SK-N-SH (cell line): ENCODE measurements at regions not wholly inside any gene's neighbourhood (a gene's known extent, or its start where the extent isn't known, plus 50 kb on each side); places are given as distances from the start of the nearest gene placed in this dataset.

ENCODE experiments used
- CTCF ChIA-PET: fragments of 300-600, 350-600 bp; formaldehyde crosslinking; extraction: SDS; loops from one replicate; lab custom pipeline; 2021; lab: Yijun Ruan, JAX
- POLR2A ChIA-PET: fragments of 350-600 bp; sonication (Branson Sonifier 250); formaldehyde crosslinking; extraction: SDS; loops from one replicate; lab custom pipeline; 2020; ENCODE audit warnings: antibody characterized with exemption, inconsistent platforms; lab: Yijun Ruan, JAX
- DNase-seq: peaks from one replicate; pipeline ENCODE4 v3.0.0; 2012
- H2AFZ ChIP-seq: fragments of 200-600 bp; sonication (generic); 2 replicates; pipeline ENCODE4 v1.8.1; 2016; ENCODE audit warnings: antibody characterized with exemption, mild to moderate bottlenecking, low read depth
- H3F3A ChIP-seq: fragments of 200-600 bp; sonication (generic); replicated peaks from 2 replicates; pipeline ENCODE3; 2016; ENCODE audit warnings: antibody characterized with exemption, mild to moderate bottlenecking; ENCODE audit not compliant: insufficient read depth
- H3K27ac ChIP-seq, 2 experiments: fragments of 200-500 bp in 1 of 2; fragments of 200-600 bp in 1 of 2; sonication (Bioruptor generic) in 1 of 2; sonication (generic), shearing (Covaris generic) in 1 of 2; 2 replicates each; pipeline versions ENCODE4 v1.5.1 to v1.6.1; 2014 to 2016; ENCODE audit warnings: low read depth in 2 of 2, inconsistent platforms in 1 of 2, low read length in 1 of 2, mild to moderate bottlenecking in 1 of 2, mixed read lengths in 1 of 2
- H3K27me3 ChIP-seq: fragments of 200-600 bp; sonication (generic), shearing (Covaris generic); 2 replicates; pipeline ENCODE4 v1.6.1; 2016; ENCODE audit warnings: mixed run types; ENCODE audit not compliant: insufficient read depth
- H3K36me3 ChIP-seq, 2 experiments: fragments of 200-500 bp in 1 of 2; fragments of 200-600 bp in 1 of 2; sonication (Bioruptor generic) in 1 of 2; sonication (generic) in 1 of 2; replicated peaks in 1 of 2; 2 replicates each; pipeline versions ENCODE3 to v1.5.1; 2014 to 2016; ENCODE audit warnings: low read length in 1 of 2, mild to moderate bottlenecking in 1 of 2; ENCODE audit not compliant: insufficient read depth in 2 of 2, control insufficient read depth in 1 of 2
- H3K4me1 ChIP-seq, 2 experiments: fragments of 200-500 bp in 1 of 2; fragments of 200-600 bp in 1 of 2; sonication (Bioruptor generic) in 1 of 2; sonication (generic), shearing (Covaris generic) in 1 of 2; 2 replicates each; pipeline versions ENCODE4 v1.5.1 to v1.6.1; 2014 to 2016; ENCODE audit warnings: low read depth in 1 of 2, low read length in 1 of 2, mixed run types in 1 of 2; ENCODE audit not compliant: insufficient read depth in 2 of 2, control insufficient read depth in 1 of 2
- H3K4me2 ChIP-seq: fragments of 200-600 bp; sonication (generic), shearing (Covaris generic); 2 replicates; pipeline ENCODE4 v1.6.1; 2017; ENCODE audit warnings: mixed run types
- H3K4me3 ChIP-seq, 2 experiments: fragments of 200-500 bp in 1 of 2; fragments of 200-600 bp in 1 of 2; sonication (Bioruptor generic) in 1 of 2; sonication (generic), shearing (Covaris generic) in 1 of 2; 2 replicates each; pipeline versions ENCODE4 v1.5.1 to v1.8.1; 2014 to 2016; ENCODE audit warnings: low read depth in 2 of 2, inconsistent platforms in 1 of 2, low read length in 1 of 2, mild to moderate bottlenecking in 1 of 2, mixed read lengths in 1 of 2, moderate library complexity in 1 of 2
- H3K79me2 ChIP-seq: fragments of 200-600 bp; sonication (generic); 2 replicates; pipeline ENCODE4 v1.8.1; 2017; ENCODE audit warnings: mild to moderate bottlenecking; ENCODE audit not compliant: insufficient read depth
- H3K9ac ChIP-seq: fragments of 200-600 bp; sonication (generic); 2 replicates; pipeline ENCODE4 v1.6.1; 2017; ENCODE audit warnings: mixed run types
- H3K9me2 ChIP-seq: fragments of 200-600 bp; sonication (generic); 2 replicates; pipeline ENCODE4 v1.6.1; 2017; ENCODE audit warnings: mixed run types
- H3K9me3 ChIP-seq: fragments of 200-600 bp; sonication (generic); 2 replicates; pipeline ENCODE4 v1.6.1; 2017; ENCODE audit warnings: mixed run types, mild to moderate bottlenecking, moderate library complexity
- H4K20me1 ChIP-seq: fragments of 200-600 bp; sonication (generic); 2 replicates; pipeline ENCODE4 v1.6.1; 2017; ENCODE audit warnings: mild to moderate bottlenecking, mixed run types; ENCODE audit not compliant: insufficient read depth
- CHD2 ChIP-seq: fragments of 150-350 bp; IDR thresholded peaks from 2 replicates; pipeline ENCODE4 v1.6.1; 2018; ENCODE audit warnings: low read length; ENCODE audit not compliant: partially characterized antibody
- EP300 ChIP-seq, 2 experiments: IDR thresholded peaks; 2 replicates each; pipeline versions ENCODE4 v1.4.0 to v1.6.1; 2012; ENCODE audit warnings: borderline replicate concordance in 1 of 2, low read depth in 1 of 2, low read length in 1 of 2
- EZH2phosphoT487 ChIP-seq: fragments of 200-600 bp; sonication (generic); IDR thresholded peaks from 2 replicates; pipeline ENCODE4 v1.6.1; 2017; ENCODE audit warnings: low read depth, mixed run types, mild to moderate bottlenecking, antibody characterized with exemption, moderate library complexity, borderline replicate concordance
- FOXM1 ChIP-seq: IDR thresholded peaks from 2 replicates; pipeline ENCODE4 v1.4.0; 2012; ENCODE audit warnings: low read depth, mild to moderate bottlenecking
- GABPA ChIP-seq: IDR thresholded peaks from 2 replicates; pipeline ENCODE4 v1.4.0; 2012; ENCODE audit warnings: low read depth, mild to moderate bottlenecking
- GATA2 ChIP-seq: sonication (generic); formaldehyde crosslinking; IDR thresholded peaks from 2 replicates; pipeline ENCODE4 v1.5.0; 2020; ENCODE audit warnings: mild to moderate bottlenecking, missing genetic modification reagents
- IRF3 ChIP-seq: fragments of 150-350 bp; IDR thresholded peaks from 2 replicates; pipeline ENCODE4 v1.6.1; 2016; ENCODE audit warnings: mild to moderate bottlenecking, low read depth, low read length
- JUND ChIP-seq: IDR thresholded peaks from 2 replicates; pipeline ENCODE4 v1.4.0; 2012
- MEF2A ChIP-seq: IDR thresholded peaks from 2 replicates; pipeline ENCODE4 v1.4.0; 2012; ENCODE audit warnings: low read depth, borderline replicate concordance
- MXI1 ChIP-seq: IDR thresholded peaks from 2 replicates; pipeline ENCODE4 v1.6.1; 2012; ENCODE audit warnings: mild to moderate bottlenecking, low read depth, low read length, improper control_type of control experiment
- NFIC ChIP-seq: IDR thresholded peaks from 2 replicates; pipeline ENCODE4 v1.4.0; 2012; ENCODE audit warnings: borderline replicate concordance
- NRF1 ChIP-seq: IDR thresholded peaks from 2 replicates; pipeline ENCODE4 v1.6.1; 2012; ENCODE audit warnings: low read depth, mild to moderate bottlenecking, low read length
- RCOR1 ChIP-seq: fragments of 150-350 bp; IDR thresholded peaks from 2 replicates; pipeline ENCODE4 v1.6.1; 2017; ENCODE audit warnings: antibody characterized with exemption, low read length
- RFX5 ChIP-seq: IDR thresholded peaks from 2 replicates; pipeline ENCODE4 v1.6.1; 2012; ENCODE audit warnings: mild to moderate bottlenecking, improper control_type of control experiment, low read length
- TCF12 ChIP-seq: IDR thresholded peaks from 2 replicates; pipeline ENCODE4 v1.4.0; 2012
- TEAD4 ChIP-seq: IDR thresholded peaks from 2 replicates; pipeline ENCODE4 v1.4.0; 2012; ENCODE audit warnings: mild to moderate bottlenecking, borderline replicate concordance; ENCODE audit not compliant: insufficient read depth
- USF2 ChIP-seq: fragments of 150-350 bp; IDR thresholded peaks from 2 replicates; pipeline ENCODE4 v1.6.1; 2017; ENCODE audit warnings: antibody characterized with exemption, low read length, low read depth, borderline replicate concordance
- ZBTB33 ChIP-seq: IDR thresholded peaks from 2 replicates; pipeline ENCODE4 v1.4.0; 2012; ENCODE audit warnings: low read depth, borderline replicate concordance
- WGBS: methylation state at CpG from one replicate; pipeline ENCODE4 v1.1.6; 2017; ENCODE audit warnings: low lambda C conversion rate; 5-methylcytosine and 5-hydroxymethylcytosine counted together
- TF ChIP-seq, protein P1 (sequence below): IDR thresholded peaks from 2 replicates; pipeline ENCODE4; 2012
- TF ChIP-seq, protein P2 (sequence below): IDR thresholded peaks from 2 replicates; pipeline ENCODE4 v1.4.0; 2012; ENCODE audit warnings: low read depth
- TF ChIP-seq, protein P3 (sequence below): fragments of 200-600 bp; sonication (generic); IDR thresholded peaks from 2 replicates; pipeline ENCODE4 v1.6.1; 2017; ENCODE audit warnings: antibody characterized with exemption, mild to moderate bottlenecking, moderate library complexity
- TF ChIP-seq, protein P4 (sequence below): IDR thresholded peaks from 2 replicates; pipeline ENCODE4 v1.4.0; 2012; ENCODE audit warnings: low read depth, borderline replicate concordance

- CTCF ChIA-PET, result interaction anchor here (1.1 kb wide), 1 partner anchor 49 kb away, joined by 3 read pairs; no protein-coding TSS in a partner anchor
- Histone ChIP-seq H3K36me3 (no peaks in the 10 kb centered on the region), H3K9ac (no peak overlapping the region), H4K20me1 (no peaks in the 10 kb centered on the region), H3K79me2 (no peaks in the 10 kb centered on the region), H3K4me2 (peak overlapping the region; percentile 5; the same call in 1 of the 2 replicates), H2AFZ (peak overlapping the region; percentile 30; the same call in 1 of the 2 replicates), H3K4me3 (no peak overlapping the region; a peak in 1 of 4 replicates), H3K4me1 (peaks cover 0 to 8% of the 10 kb centered on the region in 2 experiments; a peak in 1 of 4 replicates), H3K27ac (peak overlapping the region; percentile 43 to 88; a peak in 3 of 4 replicates), H3K9me2 (no peaks in the 10 kb centered on the region), H3K27me3 (no peaks in the 10 kb centered on the region), H3K9me3 (no peaks in the 10 kb centered on the region), H3F3A (no peaks in the 10 kb centered on the region)
- DNase-seq, result no peak
- POLR2A ChIA-PET, result no interaction called here
- WGBS, result 21% methylated on average over 2 of the region's 2 CpGs
- no peak for TF ChIP-seq ZBTB33
- TF ChIP-seq CHD2, result no peak
- TF ChIP-seq, protein P1, sequence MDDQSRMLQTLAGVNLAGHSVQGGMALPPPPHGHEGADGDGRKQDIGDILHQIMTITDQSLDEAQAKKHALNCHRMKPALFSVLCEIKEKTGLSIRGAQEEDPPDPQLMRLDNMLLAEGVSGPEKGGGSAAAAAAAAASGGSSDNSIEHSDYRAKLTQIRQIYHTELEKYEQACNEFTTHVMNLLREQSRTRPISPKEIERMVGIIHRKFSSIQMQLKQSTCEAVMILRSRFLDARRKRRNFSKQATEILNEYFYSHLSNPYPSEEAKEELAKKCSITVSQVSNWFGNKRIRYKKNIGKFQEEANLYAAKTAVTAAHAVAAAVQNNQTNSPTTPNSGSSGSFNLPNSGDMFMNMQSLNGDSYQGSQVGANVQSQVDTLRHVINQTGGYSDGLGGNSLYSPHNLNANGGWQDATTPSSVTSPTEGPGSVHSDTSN, result peak; percentile 53
- no peak for TF ChIP-seq GABPA
- no peak for TF ChIP-seq TEAD4
- no peak for TF ChIP-seq MXI1
- TF ChIP-seq NFIC, result no peak
- TF ChIP-seq RCOR1, result no peak
- TF ChIP-seq IRF3, result no peak
- no peak for TF ChIP-seq EZH2phosphoT487
- no peak for TF ChIP-seq MEF2A
- TF ChIP-seq, protein P2, sequence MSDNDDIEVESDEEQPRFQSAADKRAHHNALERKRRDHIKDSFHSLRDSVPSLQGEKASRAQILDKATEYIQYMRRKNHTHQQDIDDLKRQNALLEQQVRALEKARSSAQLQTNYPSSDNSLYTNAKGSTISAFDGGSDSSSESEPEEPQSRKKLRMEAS, result no peak
- TF ChIP-seq, protein P3, sequence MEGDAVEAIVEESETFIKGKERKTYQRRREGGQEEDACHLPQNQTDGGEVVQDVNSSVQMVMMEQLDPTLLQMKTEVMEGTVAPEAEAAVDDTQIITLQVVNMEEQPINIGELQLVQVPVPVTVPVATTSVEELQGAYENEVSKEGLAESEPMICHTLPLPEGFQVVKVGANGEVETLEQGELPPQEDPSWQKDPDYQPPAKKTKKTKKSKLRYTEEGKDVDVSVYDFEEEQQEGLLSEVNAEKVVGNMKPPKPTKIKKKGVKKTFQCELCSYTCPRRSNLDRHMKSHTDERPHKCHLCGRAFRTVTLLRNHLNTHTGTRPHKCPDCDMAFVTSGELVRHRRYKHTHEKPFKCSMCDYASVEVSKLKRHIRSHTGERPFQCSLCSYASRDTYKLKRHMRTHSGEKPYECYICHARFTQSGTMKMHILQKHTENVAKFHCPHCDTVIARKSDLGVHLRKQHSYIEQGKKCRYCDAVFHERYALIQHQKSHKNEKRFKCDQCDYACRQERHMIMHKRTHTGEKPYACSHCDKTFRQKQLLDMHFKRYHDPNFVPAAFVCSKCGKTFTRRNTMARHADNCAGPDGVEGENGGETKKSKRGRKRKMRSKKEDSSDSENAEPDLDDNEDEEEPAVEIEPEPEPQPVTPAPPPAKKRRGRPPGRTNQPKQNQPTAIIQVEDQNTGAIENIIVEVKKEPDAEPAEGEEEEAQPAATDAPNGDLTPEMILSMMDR, result no peak
- no peak for TF ChIP-seq GATA2 (CRISPR knock-in tag)
- no peak for TF ChIP-seq USF2
- no peak for TF ChIP-seq NRF1
- TF ChIP-seq, protein P4, sequence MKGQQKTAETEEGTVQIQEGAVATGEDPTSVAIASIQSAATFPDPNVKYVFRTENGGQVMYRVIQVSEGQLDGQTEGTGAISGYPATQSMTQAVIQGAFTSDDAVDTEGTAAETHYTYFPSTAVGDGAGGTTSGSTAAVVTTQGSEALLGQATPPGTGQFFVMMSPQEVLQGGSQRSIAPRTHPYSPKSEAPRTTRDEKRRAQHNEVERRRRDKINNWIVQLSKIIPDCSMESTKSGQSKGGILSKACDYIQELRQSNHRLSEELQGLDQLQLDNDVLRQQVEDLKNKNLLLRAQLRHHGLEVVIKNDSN, result no peak
- no peak; a peak in 1 of 4 replicates for TF ChIP-seq EP300 (IDR thresholded peaks at IDR 0.05; ENCODE audit: borderline replicate concordance in 1 of 2, low read depth in 1 of 2, low read length in 1 of 2)
- TF ChIP-seq TCF12, result peak; percentile 42
- 0 out of 2 replicates have a peak, but pooled peaks have one; percentile 23 for TF ChIP-seq FOXM1
- TF ChIP-seq RFX5, result no peak
- TF ChIP-seq JUND, result 0 out of 2 replicates have a peak, but pooled peaks have one; percentile 7
Measured at GRCh38 chr12:28958553-28959195, 190.4 kb upstream of the FAR2 start.
